CD14-positive monocyte (primary cell): ENCODE measurements at regions not wholly inside any gene's neighbourhood (a gene's known extent, or its start where the extent isn't known, plus 50 kb on each side); places are given as distances from the start of the nearest gene placed in this dataset.

Source experiments
- DNase-seq, 3 donors: peaks; one replicate each; pipeline ENCODE4 v3.0.0-alpha.2; 2011 to 2022
- H2AFZ ChIP-seq: 2 replicates; pipeline ENCODE4 v1.6.0; 2012; ENCODE audit warnings: mild to moderate bottlenecking, low read depth, low read length, inconsistent platforms; ENCODE audit not compliant: insufficient read depth, poor library complexity, severe bottlenecking
- H3K27ac ChIP-seq, 2 donors: 1 replicate in 1 of 2; 2 replicates in 1 of 2; pipeline ENCODE4 v1.5.1; 2012 to 2013; ENCODE audit warnings: low read length in 2 of 2, control low read depth in 1 of 2, inconsistent platforms in 1 of 2, low read depth in 1 of 2, mild to moderate bottlenecking in 1 of 2
- H3K27me3 ChIP-seq, 2 donors: one replicate each; pipeline versions ENCODE4 v1.6.0 to v1.6.1; 2011 to 2013; ENCODE audit warnings: low read length in 2 of 2; ENCODE audit not compliant: control insufficient read depth in 2 of 2, insufficient read depth in 2 of 2
- H3K36me3 ChIP-seq, 2 donors: replicated peaks in 1 of 2; 1 replicate in 1 of 2; 2 replicates in 1 of 2; pipeline versions ENCODE4 v1.5.1 to v1.6.1; 2012 to 2013; ENCODE audit warnings: low read length in 2 of 2, control low read depth in 1 of 2, inconsistent platforms in 1 of 2, mild to moderate bottlenecking in 1 of 2; ENCODE audit not compliant: insufficient read depth in 2 of 2, control insufficient read depth in 1 of 2
- H3K4me1 ChIP-seq, 2 donors: 1 replicate in 1 of 2; 2 replicates in 1 of 2; pipeline versions ENCODE4 v1.5.1 to v1.6.1; 2012 to 2013; ENCODE audit warnings: low read length in 2 of 2, control low read depth in 1 of 2, inconsistent platforms in 1 of 2, mild to moderate bottlenecking in 1 of 2, moderate library complexity in 1 of 2; ENCODE audit not compliant: insufficient read depth in 2 of 2, control insufficient read depth in 1 of 2
- H3K4me2 ChIP-seq: replicated peaks from 2 replicates; pipeline ENCODE3; 2012; ENCODE audit warnings: low read length, moderate library complexity, mild to moderate bottlenecking; ENCODE audit not compliant: poor library complexity, severe bottlenecking; ENCODE audit errors: extremely low read depth
- H3K4me3 ChIP-seq, 3 experiments: fragments of 200-600 bp in 1 of 3; sonication (generic) in 1 of 3; replicated peaks in 1 of 3; 1 replicate in 2 of 3; 2 replicates in 1 of 3; pipeline ENCODE4 v1.5.1; 2011 to 2013; ENCODE audit warnings: low read length in 3 of 3, mild to moderate bottlenecking in 3 of 3, control low read depth in 2 of 3, low read depth in 2 of 3, inconsistent platforms in 1 of 3, moderate library complexity in 1 of 3
- H3K79me2 ChIP-seq: 2 replicates; pipeline ENCODE4 v1.6.0; 2012; ENCODE audit warnings: mild to moderate bottlenecking, control low read depth, inconsistent platforms, low read length, moderate library complexity; ENCODE audit not compliant: insufficient read depth
- H3K9ac ChIP-seq: 2 replicates; pipeline ENCODE4 v1.6.0; 2017; ENCODE audit warnings: low read length, mild to moderate bottlenecking; ENCODE audit not compliant: insufficient read depth, poor library complexity, severe bottlenecking
- H3K9me3 ChIP-seq, 2 donors: replicated peaks in 1 of 2; 1 replicate in 1 of 2; 2 replicates in 1 of 2; pipeline versions ENCODE4 v1.5.1 to v1.6.1; 2012 to 2013; ENCODE audit warnings: low read length in 2 of 2, control low read depth in 1 of 2; ENCODE audit not compliant: control insufficient read depth in 1 of 2, insufficient read depth in 1 of 2
- H4K20me1 ChIP-seq: 2 replicates; pipeline ENCODE4 v1.6.0; 2012; ENCODE audit warnings: mild to moderate bottlenecking, low read length, control low read depth, moderate library complexity; ENCODE audit not compliant: insufficient read depth
- H3K27ac Mint-ChIP-seq, 7 donors: one replicate each; pipeline ENCODE4 v1.8.0; 2020; ENCODE audit warnings: mild to moderate bottlenecking in 7 of 7, mixed read lengths in 7 of 7, moderate library complexity in 6 of 7, inconsistent platforms in 2 of 7
- H3K27me3 Mint-ChIP-seq, 3 donors: one replicate each; pipeline ENCODE4 v1.8.0; 2021 to 2022; ENCODE audit warnings: low read depth in 3 of 3, mild to moderate bottlenecking in 3 of 3, mixed read lengths in 3 of 3, moderate library complexity in 3 of 3, inconsistent platforms in 1 of 3
- H3K36me3 Mint-ChIP-seq, 2 donors: one replicate each; pipeline ENCODE4 v1.8.0; 2020; ENCODE audit warnings: mixed read lengths in 2 of 2, inconsistent platforms in 1 of 2, mild to moderate bottlenecking in 1 of 2
- H3K4me1 Mint-ChIP-seq: one replicate; pipeline ENCODE4 v1.8.0; 2020; ENCODE audit warnings: mild to moderate bottlenecking, mixed read lengths
- H3K4me3 Mint-ChIP-seq, 2 donors: one replicate each; pipeline ENCODE4 v1.8.0; 2020; ENCODE audit warnings: mild to moderate bottlenecking in 2 of 2, mixed read lengths in 2 of 2, moderate library complexity in 1 of 2
- H3K9me3 Mint-ChIP-seq, 7 donors: one replicate each; pipeline ENCODE4 v1.8.0; 2020 to 2022; ENCODE audit warnings: mixed read lengths in 7 of 7, mild to moderate bottlenecking in 6 of 7, moderate library complexity in 6 of 7, inconsistent platforms in 2 of 7
- CTCF ChIP-seq: fragments of 200-600 bp; IDR thresholded peaks from one replicate; pipeline ENCODE4 v1.8.0; 2022; ENCODE audit warnings: antibody characterized with exemption, mild to moderate bottlenecking
- WGBS: methylation state at CpG from one replicate; pipeline ENCODE4 v1.1.5; 2013; ENCODE audit warnings: missing lambda C conversion rate; ENCODE audit not compliant: insufficient coverage; 5-methylcytosine and 5-hydroxymethylcytosine counted together
- intact Hi-C, 2 donors: fragments of 100-400 bp; cut with micrococcal nuclease; formaldehyde crosslinking; loops; one replicate each; pipeline versions ENCODE4 v1.15.0 to v1.15.1; 2023

DNA sequence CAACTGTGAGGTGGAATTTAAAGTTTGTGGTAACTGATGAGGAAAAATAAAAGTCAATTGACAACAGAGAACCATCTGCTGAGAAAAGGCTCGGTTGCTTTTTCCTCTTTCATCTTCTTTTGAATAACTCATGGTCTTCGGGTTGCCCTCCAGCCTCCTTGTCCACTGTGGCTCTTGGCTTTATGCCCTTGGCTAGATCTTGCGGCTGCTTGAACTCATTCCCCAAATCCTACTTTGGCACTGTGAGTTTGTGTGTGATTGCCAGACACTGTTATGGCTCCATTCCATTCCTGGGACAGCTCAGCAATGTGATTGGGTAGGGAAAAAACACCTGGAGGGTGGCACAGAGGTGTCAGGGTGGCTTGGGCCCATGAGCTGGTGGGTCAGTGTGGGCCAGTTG is 387.4 kb downstream of the DLEU7 start:
- Mint-ChIP-seq H3K27me3 (peaks cover 0 to 2% (median 0%) of the 10 kb centered on the region in 3 donors), H3K9me3 (peaks cover 0 to 4% (median 0%) of the 10 kb centered on the region in 7 donors), H3K27ac (peak overlapping the region in 1 of 7 donors; percentile 31), H3K4me3 (no peak overlapping the region), H3K4me1 (peaks cover 18% of the 10 kb centered on the region), H3K36me3 (no peaks in the 10 kb centered on the region)
- no peak overlapping the region for H3K4me2 ChIP-seq
- H3K4me3 ChIP-seq, result no peak overlapping the region
- H3K36me3 ChIP-seq, result no peaks in the 10 kb centered on the region
- WGBS, result 95% methylated on average over 3 of the region's 3 CpGs
- H4K20me1 ChIP-seq, result no peaks in the 10 kb centered on the region
- H3K27ac ChIP-seq, result no peak overlapping the region
- no peak for TF ChIP-seq CTCF
- H3K27me3 ChIP-seq, result no peaks in the 10 kb centered on the region
- no peaks in the 10 kb centered on the region for H3K9me3 ChIP-seq
- H3K4me1 ChIP-seq, result peaks cover 14 to 18% of the 10 kb centered on the region in 2 donors
- intact Hi-C loops, result loop anchor here in 1 of 2 donors (10.0 kb wide), 1 partner anchor 131 kb away; no protein-coding TSS in a partner anchor
- H3K79me2 ChIP-seq, result no peaks in the 10 kb centered on the region
- no peak overlapping the region for H2AFZ ChIP-seq
- no peak overlapping the region for H3K9ac ChIP-seq
- DNase-seq, result no peak

GRCh38 chr13:50457415-50458393 is 385.8 kb downstream of the DLEU7 start:
- intact Hi-C loops, result loop anchor here in 1 of 2 donors (10.0 kb wide), 1 partner anchor 133 kb away; no protein-coding TSS in a partner anchor
- Histone ChIP-seq H4K20me1 (no peaks in the 10 kb centered on the region), H3K4me3 (no peak overlapping the region), H3K9me3 (no peaks in the 10 kb centered on the region), H3K27me3 (no peaks in the 10 kb centered on the region), H2AFZ (no peak overlapping the region), H3K4me1 (peaks cover 6 to 8% of the 10 kb centered on the region in 2 donors), H3K36me3 (no peaks in the 10 kb centered on the region), H3K79me2 (no peaks in the 10 kb centered on the region), H3K4me2 (no peak overlapping the region), H3K9ac (no peak overlapping the region), H3K27ac (no peak overlapping the region)
- no peak overlapping the region for H3K4me3 Mint-ChIP-seq
- peak overlapping the region in 2 of 7 donors; percentile 48 to 81 for H3K27ac Mint-ChIP-seq
- no peaks in the 10 kb centered on the region for H3K9me3 Mint-ChIP-seq
- no peak for TF ChIP-seq CTCF
- peak; percentile 64 to 81 (median 64) for DNase-seq
- peaks cover 0 to 2% (median 0%) of the 10 kb centered on the region in 3 donors for H3K27me3 Mint-ChIP-seq
- no peaks in the 10 kb centered on the region for H3K36me3 Mint-ChIP-seq
- 35% methylated on average over 5 of the region's 5 CpGs for WGBS
- peaks cover 11% of the 10 kb centered on the region for H3K4me1 Mint-ChIP-seq
